ENCODE measurements at regions not wholly inside any gene's neighbourhood (a gene's known extent, or its start where the extent isn't known, plus 50 kb on each side); places are given as distances from the start of the nearest gene placed in this dataset.
A peak's percentile ranks its signal among the peaks of the same experiment; 100 is the strongest.

DNA sequence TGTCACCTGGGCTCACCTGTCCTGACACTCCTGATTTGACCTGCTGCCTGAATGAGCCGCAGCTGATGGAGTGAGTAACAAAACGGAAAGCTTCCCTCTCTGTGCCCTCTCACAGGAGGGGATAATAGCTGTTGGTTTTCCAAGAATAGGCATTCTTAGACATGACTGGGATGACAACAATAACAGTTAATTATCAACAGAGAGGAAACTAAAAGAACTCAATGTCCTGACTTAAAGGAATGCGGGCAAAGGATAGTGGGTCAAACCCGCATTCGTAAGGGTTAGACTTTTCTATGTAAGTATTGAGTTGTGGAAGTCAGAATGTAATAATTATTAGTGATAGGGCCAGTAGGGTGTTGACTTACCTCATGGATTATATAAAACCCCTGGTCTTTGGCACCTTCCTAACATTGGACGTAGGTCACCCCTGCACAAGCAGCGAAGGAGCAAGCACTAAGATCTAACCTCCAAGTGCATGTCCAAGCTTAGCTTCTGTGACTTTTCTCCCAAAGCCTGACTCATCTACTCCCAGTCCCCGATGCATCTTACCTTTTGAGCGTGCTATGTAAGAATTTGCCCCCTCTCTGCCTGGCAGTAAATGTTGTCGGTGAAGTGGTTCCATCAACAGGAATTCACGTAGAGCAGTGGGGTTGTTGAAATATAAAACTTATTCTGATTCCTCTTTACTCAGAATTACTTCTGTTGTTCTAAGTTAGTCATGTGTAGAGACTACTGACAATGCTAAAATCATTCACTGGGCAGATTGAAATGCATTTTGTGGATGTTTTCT is 442.3 kb downstream of the FGF9 start:
- Mint-ChIP-seq H3K9me3 (peaks cover 19% of the 10 kb centered on the region), H3K27me3 (no peaks in the 10 kb centered on the region), H3K27ac (peak overlapping the region; percentile 87), H3K4me1 (peaks cover 68% of the 10 kb centered on the region), H3K4me3 (no peak overlapping the region), H3K36me3 (peaks cover 67% of the 10 kb centered on the region)
- no peak for DNase-seq

DNA sequence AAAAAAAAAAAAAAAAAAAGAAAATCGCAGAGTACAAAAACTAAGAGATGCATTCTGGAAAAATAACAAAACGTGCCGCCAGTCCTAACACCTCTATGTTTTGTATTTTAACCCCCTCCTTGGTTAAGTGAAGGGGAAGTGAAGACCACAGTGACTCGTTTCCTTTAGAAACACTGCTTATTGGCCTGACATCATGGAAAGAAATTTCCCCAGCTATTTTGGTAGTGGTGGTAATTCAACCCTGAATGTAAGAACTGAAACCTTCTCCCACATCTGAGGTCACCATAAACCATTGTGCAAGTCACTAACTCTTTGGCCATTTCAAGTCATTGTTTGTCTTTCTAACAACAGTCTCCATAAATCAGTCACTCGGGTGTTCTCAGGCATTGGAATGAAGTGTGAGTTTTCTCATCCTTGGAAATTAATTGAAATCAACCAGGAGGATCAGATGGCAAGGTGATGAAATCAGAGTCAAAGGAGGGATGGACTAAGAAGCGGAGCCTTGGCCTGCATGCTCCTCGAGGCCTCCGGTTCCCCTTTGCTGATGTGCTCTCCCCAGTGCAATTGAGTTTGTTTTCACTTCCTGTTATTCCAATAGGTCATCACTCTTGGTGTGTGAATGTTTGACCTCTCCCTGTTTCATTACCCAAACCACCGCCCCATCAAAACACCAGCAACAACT is 443.9 kb downstream of the FGF9 start:
- H3K4me1 Mint-ChIP-seq, result peaks cover 60% of the 10 kb centered on the region
- peaks cover 19% of the 10 kb centered on the region for H3K9me3 Mint-ChIP-seq
- H3K36me3 Mint-ChIP-seq, result peaks cover 63% of the 10 kb centered on the region
- H3K27ac Mint-ChIP-seq, result peak overlapping the region; percentile 87
- H3K27me3 Mint-ChIP-seq, result no peaks in the 10 kb centered on the region
- DNase-seq, result peak; percentile 18
- peak overlapping the region; percentile 18 for H3K4me3 Mint-ChIP-seq

DNA sequence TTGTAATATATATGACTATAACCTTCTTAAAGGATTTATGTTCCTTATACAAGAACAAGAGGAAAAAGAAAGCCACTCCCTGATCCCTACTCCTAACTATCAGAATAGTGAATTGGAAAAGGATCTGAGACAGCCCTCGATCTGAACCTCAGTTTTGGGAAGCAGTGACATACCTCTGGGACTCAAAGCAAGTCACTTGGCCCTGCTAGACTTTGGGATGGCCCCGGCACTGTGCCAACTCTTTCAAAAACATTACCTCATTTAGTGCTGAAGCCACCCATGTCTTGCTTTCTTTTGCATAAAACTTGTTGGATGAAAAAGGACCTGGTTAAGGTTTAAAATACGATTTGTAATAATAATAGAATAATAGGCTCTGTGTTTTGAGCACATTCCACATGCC is 447.3 kb downstream of the FGF9 start:
- peaks cover 42% of the 10 kb centered on the region for H3K4me1 Mint-ChIP-seq
- H3K27ac Mint-ChIP-seq, result no peak overlapping the region
- no peaks in the 10 kb centered on the region for H3K27me3 Mint-ChIP-seq
- peaks cover 49% of the 10 kb centered on the region for H3K36me3 Mint-ChIP-seq
- DNase-seq, result no peak
- no peak overlapping the region for H3K4me3 Mint-ChIP-seq
- peaks cover 12% of the 10 kb centered on the region for H3K9me3 Mint-ChIP-seq

- no peak overlapping the region for H3K4me3 Mint-ChIP-seq
- peaks cover 7% of the 10 kb centered on the region for H3K9me3 Mint-ChIP-seq
- no peak for DNase-seq
- H3K36me3 Mint-ChIP-seq, result peaks cover 26% of the 10 kb centered on the region
- H3K27ac Mint-ChIP-seq, result no peak overlapping the region
- H3K27me3 Mint-ChIP-seq, result no peaks in the 10 kb centered on the region
- peaks cover 29% of the 10 kb centered on the region for H3K4me1 Mint-ChIP-seq
These were observed 449.8 kb downstream of the FGF9 start for GRCh38 chr13:22120646-22121045.

DNA sequence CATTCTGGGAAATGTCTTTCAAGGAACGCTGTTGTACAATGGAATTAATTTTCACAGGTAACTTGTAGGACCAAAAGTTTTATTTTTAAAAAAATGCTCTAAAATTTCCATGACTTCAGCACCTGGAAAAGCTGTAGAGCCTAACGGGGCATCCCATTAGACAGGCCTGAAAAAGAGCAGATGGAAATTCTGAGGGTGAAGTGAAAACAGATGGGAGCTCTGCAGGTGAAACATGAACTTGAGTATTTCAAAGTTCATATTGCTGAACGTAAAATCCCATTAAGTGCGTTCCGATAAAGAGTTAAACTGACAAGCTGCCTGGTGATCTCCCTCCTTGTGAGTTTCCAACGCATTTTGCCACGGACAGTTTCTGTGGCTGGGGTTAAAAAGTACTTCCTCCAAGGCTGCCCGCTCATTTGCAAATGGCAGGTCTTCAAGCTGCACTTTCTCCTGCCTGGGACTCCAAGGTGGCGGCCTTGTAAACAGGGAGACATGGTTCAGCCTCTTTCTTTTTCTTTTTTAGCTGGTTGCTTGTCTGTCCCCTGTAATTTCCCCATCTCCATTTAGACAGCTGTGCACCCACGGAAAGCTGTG is 450.4 kb downstream of the FGF9 start:
- Mint-ChIP-seq H3K27me3 (no peaks in the 10 kb centered on the region), H3K27ac (peak overlapping the region; percentile 46), H3K4me1 (peaks cover 31% of the 10 kb centered on the region), H3K36me3 (peaks cover 22% of the 10 kb centered on the region), H3K4me3 (no peak overlapping the region), H3K9me3 (peaks cover 4% of the 10 kb centered on the region)
- no peak for DNase-seq

- Mint-ChIP-seq H3K4me3 (no peak overlapping the region), H3K36me3 (peaks cover 34% of the 10 kb centered on the region), H3K27ac (peak overlapping the region; percentile 35), H3K9me3 (peaks cover 13% of the 10 kb centered on the region), H3K4me1 (peaks cover 33% of the 10 kb centered on the region), H3K27me3 (no peaks in the 10 kb centered on the region)
- DNase-seq, result no peak
These were observed 455.7 kb downstream of the FGF9 start for GRCh38 chr13:22126433-22127021.

DNA sequence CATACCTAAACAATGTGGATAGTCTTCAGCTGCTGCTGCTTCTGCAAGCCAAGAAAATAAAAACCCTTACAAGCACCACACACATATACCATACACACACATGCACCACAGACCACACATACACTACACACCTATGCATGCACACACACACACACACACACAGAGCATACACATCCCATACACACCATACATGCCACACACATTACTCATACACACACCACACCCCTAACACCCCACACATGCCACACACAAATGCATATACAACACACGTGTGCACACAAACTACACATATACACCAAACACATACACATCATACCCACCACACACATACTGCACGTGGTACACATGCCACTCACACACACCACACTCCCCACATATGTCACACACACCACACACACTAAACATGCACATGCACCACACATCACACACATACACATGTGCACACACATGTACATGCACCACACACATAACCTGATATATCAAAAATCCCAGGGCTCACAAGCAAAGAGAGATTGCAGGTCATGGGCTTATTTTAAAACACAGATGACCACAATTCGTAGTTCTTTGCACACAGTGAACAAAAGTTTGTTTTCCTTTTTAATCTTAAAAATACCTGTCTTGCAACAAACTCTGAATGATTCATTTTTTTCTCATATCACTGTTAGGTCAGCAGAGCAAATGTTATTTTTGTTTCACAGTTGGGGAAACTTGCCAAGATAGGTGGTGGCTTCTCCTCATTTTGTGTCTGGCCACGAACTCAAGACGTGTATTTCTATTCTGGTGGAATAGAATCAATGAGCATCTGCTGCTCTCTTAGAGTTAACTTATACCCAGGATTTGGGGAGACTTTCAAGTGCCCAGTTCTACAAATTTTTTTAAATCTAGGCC is 456.6 kb downstream of the FGF9 start:
- DNase-seq, result no peak
- Mint-ChIP-seq H3K9me3 (peaks cover 13% of the 10 kb centered on the region), H3K4me3 (no peak overlapping the region), H3K4me1 (peaks cover 31% of the 10 kb centered on the region), H3K27me3 (no peaks in the 10 kb centered on the region), H3K27ac (peak overlapping the region; percentile 35), H3K36me3 (peaks cover 37% of the 10 kb centered on the region)

DNA sequence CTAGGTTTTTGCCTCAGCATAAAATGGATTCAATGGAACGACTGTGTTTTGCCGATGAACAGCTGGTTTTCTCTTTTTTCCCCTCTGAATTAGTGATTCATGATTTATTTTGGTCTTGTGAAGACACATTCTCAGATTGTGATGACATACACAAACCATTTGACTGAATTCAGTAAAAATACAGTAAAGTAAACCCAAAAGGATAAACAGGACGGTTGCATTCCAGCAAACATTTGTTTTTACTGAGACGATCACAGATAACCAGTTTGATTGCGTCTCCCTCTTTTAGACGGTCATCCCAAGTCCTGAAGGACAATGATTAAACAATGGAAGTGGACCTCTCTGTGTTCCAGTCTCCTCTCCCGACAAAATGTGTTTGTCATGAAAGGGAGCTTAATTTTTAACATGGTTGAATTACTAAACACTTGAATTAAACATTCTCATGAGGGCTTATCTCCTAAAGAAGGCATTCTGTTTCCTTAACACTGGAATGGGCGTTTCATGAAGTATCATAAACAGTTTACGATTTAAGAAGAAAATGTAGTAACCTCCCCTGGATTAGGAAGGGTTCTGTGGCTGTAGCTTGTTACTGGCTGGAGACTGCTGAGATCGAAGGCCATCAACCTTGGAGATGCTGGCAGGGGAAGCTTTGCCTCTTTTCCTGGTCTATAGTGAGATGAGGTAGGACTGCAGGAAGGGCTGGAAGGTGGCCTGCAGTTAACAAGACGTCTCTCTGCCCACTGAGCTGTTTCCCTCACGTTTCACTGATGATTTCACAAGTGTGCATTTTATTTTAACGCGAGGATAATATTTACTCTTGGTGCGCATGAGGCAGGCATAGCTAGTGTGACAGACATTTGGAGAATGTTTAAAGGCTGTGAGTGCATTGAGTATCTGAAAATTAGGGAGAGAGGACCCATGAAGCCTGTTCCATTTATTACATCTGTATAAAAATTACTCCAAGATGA is 457.9 kb downstream of the FGF9 start:
- DNase-seq, result no peak
- no peak overlapping the region for H3K4me3 Mint-ChIP-seq
- H3K27me3 Mint-ChIP-seq, result no peaks in the 10 kb centered on the region
- peaks cover 31% of the 10 kb centered on the region for H3K4me1 Mint-ChIP-seq
- peaks cover 13% of the 10 kb centered on the region for H3K9me3 Mint-ChIP-seq
- H3K27ac Mint-ChIP-seq, result no peak overlapping the region
- H3K36me3 Mint-ChIP-seq, result peaks cover 38% of the 10 kb centered on the region

GRCh38 chr13:22130254-22130653 is 459.4 kb downstream of the FGF9 start:
- no peak overlapping the region for H3K27ac Mint-ChIP-seq
- DNase-seq, result no peak
- peaks cover 29% of the 10 kb centered on the region for H3K4me1 Mint-ChIP-seq
- no peak overlapping the region for H3K4me3 Mint-ChIP-seq
- H3K36me3 Mint-ChIP-seq, result peaks cover 38% of the 10 kb centered on the region
- H3K27me3 Mint-ChIP-seq, result no peaks in the 10 kb centered on the region
- H3K9me3 Mint-ChIP-seq, result peaks cover 13% of the 10 kb centered on the region

- H3K27ac Mint-ChIP-seq, result no peak overlapping the region
- H3K9me3 Mint-ChIP-seq, result peaks cover 8% of the 10 kb centered on the region
- peaks cover 26% of the 10 kb centered on the region for H3K36me3 Mint-ChIP-seq
- H3K4me1 Mint-ChIP-seq, result peaks cover 14% of the 10 kb centered on the region
- DNase-seq, result no peak
- H3K4me3 Mint-ChIP-seq, result no peak overlapping the region
- H3K27me3 Mint-ChIP-seq, result no peaks in the 10 kb centered on the region
These were observed 463.4 kb downstream of the FGF9 start for GRCh38 chr13:22134261-22134660.

DNA sequence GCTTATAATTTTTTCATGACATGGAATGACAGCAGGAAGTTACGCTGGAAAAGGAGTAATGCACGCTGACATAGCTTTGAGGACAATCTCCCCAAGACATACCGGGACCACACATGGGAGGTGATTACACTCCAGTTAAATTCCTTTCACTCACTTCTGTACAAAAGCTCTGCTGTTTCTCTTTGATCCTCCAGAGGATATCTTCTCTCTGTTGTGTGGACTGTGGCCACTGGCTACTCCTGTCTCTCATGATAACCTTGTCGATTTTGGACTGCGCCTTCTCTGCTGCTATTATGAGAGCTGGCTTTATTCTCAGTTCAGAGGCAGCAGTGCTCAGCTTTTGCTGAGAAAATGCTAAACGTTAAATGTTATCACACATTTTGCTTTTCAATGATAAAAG is 464.6 kb downstream of the FGF9 start:
- no peak overlapping the region for H3K4me3 Mint-ChIP-seq
- H3K27ac Mint-ChIP-seq, result no peak overlapping the region
- H3K9me3 Mint-ChIP-seq, result no peaks in the 10 kb centered on the region
- H3K36me3 Mint-ChIP-seq, result peaks cover 21% of the 10 kb centered on the region
- peaks cover 9% of the 10 kb centered on the region for H3K4me1 Mint-ChIP-seq
- no peak for DNase-seq
- no peaks in the 10 kb centered on the region for H3K27me3 Mint-ChIP-seq

DNA sequence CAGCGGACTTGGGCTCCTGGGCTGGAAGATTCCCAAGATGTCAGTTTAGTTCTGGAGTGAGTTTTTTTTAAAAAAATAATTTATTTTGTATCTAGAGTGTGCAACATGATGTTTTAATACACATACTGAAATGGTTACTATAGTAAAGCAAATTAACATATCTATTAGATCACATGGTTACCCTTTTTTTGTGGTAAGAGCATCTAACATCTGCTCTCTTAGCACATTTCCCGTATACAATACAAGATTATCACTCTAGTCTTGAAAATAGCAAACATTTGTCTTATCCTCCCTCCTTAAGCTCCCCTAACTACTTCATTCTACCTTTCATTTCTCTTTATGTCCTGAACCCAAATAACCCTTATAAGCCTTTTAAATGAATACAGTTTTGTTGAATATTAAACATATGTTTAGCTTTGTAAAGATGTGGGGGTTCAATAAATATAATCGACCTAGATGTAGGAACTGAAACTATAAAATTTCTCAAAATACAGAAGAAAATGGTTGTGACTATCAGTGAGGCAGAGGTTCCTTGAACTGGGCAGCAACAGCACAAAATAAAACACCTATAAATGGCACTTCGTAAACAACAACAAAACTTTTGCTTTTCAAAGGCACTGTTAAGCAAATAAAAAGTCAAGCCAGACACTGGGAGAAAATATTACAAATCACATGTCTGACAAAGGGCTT is 466.6 kb downstream of the FGF9 start:
- DNase-seq, result no peak
- Mint-ChIP-seq H3K4me3 (no peak overlapping the region), H3K27ac (no peak overlapping the region), H3K27me3 (no peaks in the 10 kb centered on the region), H3K9me3 (no peaks in the 10 kb centered on the region), H3K4me1 (peaks cover 23% of the 10 kb centered on the region), H3K36me3 (peaks cover 10% of the 10 kb centered on the region)

- H3K9me3 Mint-ChIP-seq, result no peaks in the 10 kb centered on the region
- peaks cover 13% of the 10 kb centered on the region for H3K36me3 Mint-ChIP-seq
- H3K4me1 Mint-ChIP-seq, result peaks cover 25% of the 10 kb centered on the region
- DNase-seq, result no peak
- no peaks in the 10 kb centered on the region for H3K27me3 Mint-ChIP-seq
- H3K27ac Mint-ChIP-seq, result no peak overlapping the region
- no peak overlapping the region for H3K4me3 Mint-ChIP-seq
These were observed 468.1 kb downstream of the FGF9 start for GRCh38 chr13:22138947-22139346.

Measured in activated naive CD8-positive, alpha-beta T cell treated with anti-CD3 and anti-CD28 coated beads for 36 hours (primary cell).